MCF 10A (cell line): ENCODE measurements at regions not wholly inside any gene's neighbourhood (a gene's known extent, or its start where the extent isn't known, plus 50 kb on each side); places are given as distances from the start of the nearest gene placed in this dataset.

Source experiments
- BruUV-seq: library from RNA; stranded (reverse); fragments of 400-500 nt; replicated peaks from 2 replicates; lab custom pipeline; 2021; lab: Mats Ljungman, UMichigan
- CTCF ChIA-PET: fragments of 300-600 bp; sonication (Branson Sonifier 250); formaldehyde crosslinking; extraction: SDS; loops from one replicate; lab custom pipeline; 2021; ENCODE audit warnings: antibody characterized with exemption, inconsistent platforms; lab: Yijun Ruan, JAX
- POLR2A ChIA-PET: fragments of 300-600, 350-650 bp; sonication (Branson Sonifier 250); formaldehyde crosslinking; extraction: SDS; loops from one replicate; lab custom pipeline; 2020; ENCODE audit warnings: antibody characterized with exemption, inconsistent platforms; lab: Yijun Ruan, JAX
- DNase-seq: peaks from one replicate; pipeline ENCODE4 v3.0.0-alpha.2; 2018; ENCODE audit not compliant: unreplicated experiment
- H3K27ac Mint-ChIP-seq: one replicate; pipeline ENCODE4 v1.8.0; 2022; ENCODE audit warnings: mild to moderate bottlenecking, low read depth, mixed read lengths; ENCODE audit not compliant: unreplicated experiment
- H3K27me3 Mint-ChIP-seq: one replicate; pipeline ENCODE4 v1.8.0; 2022; ENCODE audit warnings: mixed read lengths; ENCODE audit not compliant: insufficient read depth, unreplicated experiment
- H3K36me3 Mint-ChIP-seq: one replicate; pipeline ENCODE4 v1.8.0; 2022; ENCODE audit warnings: mild to moderate bottlenecking, moderate library complexity, mixed read lengths; ENCODE audit not compliant: insufficient read depth, unreplicated experiment
- H3K4me1 Mint-ChIP-seq: one replicate; pipeline ENCODE4 v1.8.0; 2022; ENCODE audit warnings: mixed read lengths; ENCODE audit not compliant: insufficient read depth, unreplicated experiment
- H3K4me3 Mint-ChIP-seq: one replicate; pipeline ENCODE4 v1.8.0; 2022; ENCODE audit warnings: mild to moderate bottlenecking, moderate library complexity, mixed read lengths; ENCODE audit not compliant: unreplicated experiment
- H3K9me3 Mint-ChIP-seq: one replicate; pipeline ENCODE4 v1.8.0; 2022; ENCODE audit warnings: mixed read lengths; ENCODE audit not compliant: unreplicated experiment
- CTCF ChIP-seq: fragments of 200-600 bp; IDR thresholded peaks from one replicate; pipeline ENCODE4 v1.8.0; 2022; ENCODE audit warnings: antibody characterized with exemption, mild to moderate bottlenecking; ENCODE audit not compliant: unreplicated experiment
- intact Hi-C: fragments of 100-400 bp; cut with micrococcal nuclease; formaldehyde crosslinking; loops from 2 replicates; pipeline ENCODE4 v1.14.1; 2022

DNA sequence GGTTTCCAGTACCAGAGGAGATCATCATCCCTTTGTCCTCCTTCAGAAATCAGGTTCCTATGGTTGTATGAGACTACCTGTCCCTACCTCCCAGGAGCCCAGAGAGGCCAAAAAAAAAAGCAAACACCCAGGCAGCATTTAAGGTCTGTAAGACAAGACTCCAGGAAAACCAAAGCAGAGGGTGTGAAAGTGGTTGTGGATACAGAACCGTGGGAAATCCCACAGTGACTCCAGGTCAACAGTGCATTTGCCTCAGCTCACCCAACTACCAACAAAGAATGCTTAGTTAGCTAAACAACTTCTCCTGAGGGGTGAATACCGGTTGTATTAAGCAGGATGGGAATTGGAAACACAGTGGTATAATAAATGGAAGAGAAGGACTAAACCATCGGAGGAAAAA, 83.6 kb downstream of the LBH start:
- ChIA-PET CTCF (no interaction called here), POLR2A (no interaction called here)
- H3K4me1 Mint-ChIP-seq = no peaks in the 10 kb centered on the region
- peaks cover 12% of the 10 kb centered on the region for H3K27me3 Mint-ChIP-seq
- no peaks in the 10 kb centered on the region for H3K36me3 Mint-ChIP-seq
- H3K4me3 Mint-ChIP-seq = no peak overlapping the region
- no peak for TF ChIP-seq CTCF
- intact Hi-C loops = no loop called here
- no peak for DNase-seq
- H3K9me3 Mint-ChIP-seq = no peaks in the 10 kb centered on the region
- no peak overlapping the region for H3K27ac Mint-ChIP-seq
- no TSS peak for BruUV-seq

DNA sequence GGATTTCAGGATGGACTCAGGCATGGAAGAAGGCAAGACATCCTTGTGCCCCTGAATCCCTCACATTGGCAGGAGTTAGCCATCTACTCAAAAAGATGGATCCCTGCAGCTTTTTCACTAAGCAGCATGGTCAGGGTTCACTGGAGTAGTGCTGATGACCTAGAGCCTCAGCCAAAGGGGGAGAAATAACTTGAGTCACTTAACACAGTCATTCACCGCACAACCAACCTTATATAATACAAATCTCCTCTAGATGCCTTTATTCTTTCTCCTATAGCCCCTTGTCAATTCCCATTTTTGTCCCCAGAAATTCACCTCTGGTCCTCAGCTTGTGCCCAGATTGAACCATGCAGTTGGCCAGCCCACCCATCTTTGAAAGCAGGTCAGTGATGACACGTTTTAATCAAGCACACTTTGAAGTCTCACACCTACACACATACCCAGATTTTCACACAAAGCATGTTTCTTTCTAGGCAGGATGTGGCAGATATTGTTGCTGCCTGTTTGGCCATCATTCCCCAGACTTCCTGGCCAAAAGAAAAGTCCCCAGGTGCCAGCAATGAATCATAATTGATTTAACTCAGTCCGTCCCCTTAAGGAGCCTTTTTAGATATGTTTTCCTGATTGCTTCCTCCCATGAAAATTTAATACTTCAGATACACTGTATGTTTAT, 84.2 kb downstream of the LBH start:
- ChIA-PET POLR2A (no interaction called here), CTCF (no interaction called here)
- Mint-ChIP-seq H3K9me3 (no peaks in the 10 kb centered on the region), H3K4me1 (no peaks in the 10 kb centered on the region), H3K27me3 (peaks cover 12% of the 10 kb centered on the region), H3K27ac (no peak overlapping the region), H3K36me3 (no peaks in the 10 kb centered on the region), H3K4me3 (no peak overlapping the region)
- intact Hi-C loops = no loop called here
- TF ChIP-seq CTCF = no peak
- DNase-seq = no peak
- no TSS peak for BruUV-seq

- Mint-ChIP-seq H3K27me3 (peaks cover 12% of the 10 kb centered on the region), H3K27ac (no peak overlapping the region), H3K4me1 (no peaks in the 10 kb centered on the region), H3K36me3 (no peaks in the 10 kb centered on the region), H3K9me3 (no peaks in the 10 kb centered on the region), H3K4me3 (no peak overlapping the region)
- intact Hi-C loops = no loop called here
- CTCF ChIA-PET = interaction anchor here (0.5 kb wide), 1 partner anchor 29 kb away, joined by 3 read pairs; no protein-coding TSS in a partner anchor
- POLR2A ChIA-PET = no interaction called here
- no TSS peak for BruUV-seq
- no peak for TF ChIP-seq CTCF
- no peak for DNase-seq
Observed at GRCh38 chr2:30316408-30316807, 85.1 kb downstream of the LBH start.

DNA sequence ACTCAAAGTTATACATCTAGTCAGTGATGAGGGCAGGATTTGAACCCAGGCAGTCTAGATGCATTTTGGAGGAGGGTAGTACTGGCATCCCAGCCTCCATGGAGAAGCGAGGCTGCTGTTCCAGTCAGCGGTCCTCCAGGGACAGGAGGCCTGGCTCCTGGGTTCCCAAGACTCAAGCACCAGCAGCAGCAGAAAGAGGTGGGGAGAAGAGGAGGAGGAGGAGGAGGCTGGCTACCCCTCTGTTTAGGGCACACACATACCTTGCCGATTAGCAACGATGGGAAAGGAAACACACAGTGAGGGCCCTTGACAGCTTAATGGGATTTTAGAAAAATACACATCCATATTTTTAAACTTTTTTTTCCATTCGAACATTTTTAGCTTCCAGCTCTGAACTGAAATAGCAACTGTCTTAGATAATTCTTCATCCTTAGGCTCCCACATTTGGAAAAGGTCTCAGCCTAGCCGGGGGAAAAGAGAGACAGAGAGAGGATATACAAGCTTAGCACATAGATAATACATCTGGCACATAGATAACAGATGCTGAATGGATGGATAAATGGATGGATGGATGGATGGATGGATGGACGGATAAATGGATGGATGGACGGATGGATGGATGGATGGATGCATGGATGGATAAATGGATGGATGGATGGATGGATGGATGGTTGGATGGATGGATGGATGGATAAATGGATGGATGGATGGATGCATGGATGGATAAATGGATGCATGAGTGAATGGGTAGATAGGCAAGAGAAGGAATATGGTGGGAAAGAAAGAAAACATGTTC, 87.9 kb downstream of the LBH start:
- no peak for DNase-seq
- no peaks in the 10 kb centered on the region for H3K36me3 Mint-ChIP-seq
- CTCF ChIA-PET = no interaction called here
- H3K27me3 Mint-ChIP-seq = peaks cover 12% of the 10 kb centered on the region
- no peaks in the 10 kb centered on the region for H3K4me1 Mint-ChIP-seq
- POLR2A ChIA-PET = no interaction called here
- H3K27ac Mint-ChIP-seq = no peak overlapping the region
- no peaks in the 10 kb centered on the region for H3K9me3 Mint-ChIP-seq
- no TSS peak for BruUV-seq
- intact Hi-C loops = no loop called here
- TF ChIP-seq CTCF = no peak
- no peak overlapping the region for H3K4me3 Mint-ChIP-seq
